GM19240 (cell line): ENCODE measurements at regions not wholly inside any gene's neighbourhood (a gene's known extent, or its start where the extent isn't known, plus 50 kb on each side); places are given as distances from the start of the nearest gene placed in this dataset.

Experiments used
- DNase-seq: peaks from one replicate; pipeline ENCODE4 v3.0.0; 2011; ENCODE audit warnings: low spot score; ENCODE audit not compliant: insufficient read length

DNA sequence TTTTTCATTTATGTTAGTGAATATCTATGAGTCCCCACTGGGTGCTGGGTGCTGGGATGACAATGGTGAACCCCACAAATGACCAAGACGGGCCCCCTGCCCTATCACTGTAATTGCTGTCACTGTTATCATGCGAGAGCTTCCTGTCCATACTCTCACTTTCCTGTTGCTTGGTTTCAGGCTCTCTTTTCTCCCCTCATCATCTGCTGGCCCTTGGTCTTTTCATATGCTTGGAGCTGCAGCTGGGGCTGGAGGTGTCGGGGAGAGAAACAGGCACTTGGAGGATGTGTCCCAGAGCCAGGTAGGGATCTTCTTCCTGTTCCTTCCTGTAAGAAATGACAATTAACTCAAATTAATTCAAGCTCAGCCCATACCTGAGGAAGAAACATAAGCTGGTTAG lies 348.0 kb downstream of the PTPRU start:
- DNase-seq, result no peak

DNA sequence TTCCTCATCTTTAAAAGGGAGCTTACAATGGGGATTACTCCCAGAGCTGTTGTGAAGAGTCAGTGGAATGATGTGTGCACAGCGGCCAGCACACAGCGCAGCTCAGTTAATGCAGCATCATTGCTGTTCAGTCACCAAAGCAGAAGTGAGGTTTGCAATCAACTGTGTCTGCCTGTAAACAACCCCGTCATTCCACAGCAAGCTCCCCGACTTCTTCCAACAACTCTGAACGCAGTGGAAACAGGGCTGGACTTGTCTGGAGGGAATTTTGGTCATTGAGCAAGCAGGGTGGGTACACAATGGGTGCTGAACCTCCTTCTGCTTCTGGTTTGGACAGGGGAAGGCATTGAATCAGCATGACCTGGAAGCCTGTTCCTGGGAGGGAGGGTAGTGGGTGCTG lies 347.4 kb downstream of the PTPRU start:
- DNase-seq, result no peak

DNA sequence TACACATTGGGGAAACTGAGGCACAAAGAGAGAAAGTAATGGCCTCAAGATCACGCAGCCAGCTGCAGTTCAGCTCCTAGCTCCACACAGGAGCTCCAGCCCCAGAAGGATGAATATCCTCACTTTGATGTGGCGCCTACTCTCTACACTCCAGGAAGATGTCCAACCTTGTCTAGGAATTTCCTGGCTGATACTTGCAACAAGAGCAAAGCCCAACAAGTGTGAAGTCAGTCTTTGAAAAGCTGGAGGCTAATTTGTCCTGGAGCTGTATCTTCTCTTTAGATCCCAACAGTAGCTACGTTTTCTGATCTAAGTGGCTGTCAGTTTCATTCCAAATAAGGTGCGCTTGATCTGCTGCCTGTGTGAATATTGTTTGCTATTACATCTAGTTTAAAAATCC lies 344.9 kb downstream of the PTPRU start:
- no peak for DNase-seq

GRCh38 chr1:29579821-29580425 lies 343.6 kb downstream of the PTPRU start:
- no peak for DNase-seq

DNA sequence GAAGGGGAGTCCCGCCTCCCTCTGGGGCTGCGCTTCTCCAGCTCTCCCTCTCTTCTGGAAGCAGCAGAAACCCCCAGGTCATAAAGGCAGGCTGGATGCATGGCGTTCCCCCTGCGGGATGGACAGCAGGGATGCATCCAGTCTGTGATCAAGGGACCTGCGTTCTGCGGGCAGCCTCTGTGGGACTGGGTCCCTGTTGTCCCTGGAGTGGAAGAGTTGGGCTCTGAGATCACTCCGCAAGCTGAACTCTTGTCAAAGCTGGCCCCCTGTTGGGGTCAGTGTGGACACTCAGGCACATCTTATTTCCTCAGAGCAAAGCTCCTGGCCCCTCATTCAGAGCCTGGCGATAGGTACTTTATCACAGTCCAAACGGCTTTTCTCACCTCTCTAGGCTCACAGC lies 341.2 kb downstream of the PTPRU start:
- no peak for DNase-seq

DNA sequence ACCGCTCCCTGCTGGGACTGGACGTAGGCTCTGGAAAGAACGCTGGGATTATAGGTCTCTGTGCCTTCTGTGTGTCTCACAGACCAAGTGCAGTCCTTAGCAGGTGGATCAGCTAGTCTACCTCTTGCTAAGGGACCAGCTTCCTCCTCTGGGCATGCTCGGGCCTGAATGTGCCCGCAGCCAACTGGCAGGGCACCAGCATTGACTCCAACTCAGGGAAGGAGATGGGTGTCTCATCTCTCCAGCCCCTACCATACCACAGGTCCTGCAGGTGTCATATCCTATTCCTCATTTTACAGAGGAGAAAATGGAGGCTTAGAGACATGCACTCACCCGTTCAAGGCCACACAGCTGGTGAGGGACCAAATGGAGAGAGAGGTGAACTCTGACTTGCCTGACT lies 340.2 kb downstream of the PTPRU start:
- DNase-seq, result no peak

- DNase-seq, result no peak
Observed at GRCh38 chr1:29575826-29576225, 339.5 kb downstream of the PTPRU start.

DNA sequence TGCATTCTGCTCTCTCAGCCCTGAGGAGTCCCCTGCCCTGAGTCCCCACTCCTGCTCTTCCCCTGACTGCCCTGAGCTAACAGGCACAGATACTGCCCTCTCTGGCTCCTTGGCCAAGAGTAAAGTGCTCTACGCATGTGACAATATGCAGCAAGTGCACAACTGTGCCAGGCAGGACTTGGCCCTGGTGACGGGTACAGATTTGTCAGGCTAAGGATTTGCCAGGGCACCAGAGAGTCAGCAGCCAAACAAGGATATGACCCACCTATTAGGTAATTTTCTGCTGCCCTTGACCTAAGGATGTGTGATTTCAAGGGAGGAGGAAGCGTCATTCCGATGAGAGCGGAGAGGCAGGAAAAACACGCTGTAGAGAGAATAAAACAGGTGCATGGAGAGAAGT lies 339.0 kb downstream of the PTPRU start:
- no peak for DNase-seq

- DNase-seq, result no peak
Observed at GRCh38 chr1:29574871-29575270, 338.5 kb downstream of the PTPRU start.

- no peak for DNase-seq
Observed at GRCh38 chr1:29569971-29570634, 333.8 kb downstream of the PTPRU start.

- DNase-seq, result no peak
Observed at GRCh38 chr1:29567257-29567656, 330.9 kb downstream of the PTPRU start.

DNA sequence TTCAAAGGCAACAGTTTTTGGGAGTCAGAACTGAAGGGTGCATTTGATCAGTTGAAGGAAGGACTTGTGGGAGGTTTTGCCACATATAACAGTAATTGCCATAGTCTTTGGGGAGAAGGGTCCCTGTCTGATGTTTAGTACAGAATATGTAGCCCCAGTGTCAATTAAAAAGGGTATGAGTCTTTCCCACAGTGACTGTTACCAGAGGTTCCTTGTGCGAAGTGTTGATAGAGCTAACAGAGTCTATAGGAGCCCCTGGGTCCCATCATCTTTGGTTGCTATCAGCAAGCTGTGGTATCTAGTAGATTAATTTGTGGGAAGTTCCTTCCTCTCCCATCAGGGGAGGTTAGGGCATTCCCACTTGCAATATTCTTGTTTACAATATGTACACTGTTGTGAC lies 329.2 kb downstream of the PTPRU start:
- DNase-seq, result no peak

DNA sequence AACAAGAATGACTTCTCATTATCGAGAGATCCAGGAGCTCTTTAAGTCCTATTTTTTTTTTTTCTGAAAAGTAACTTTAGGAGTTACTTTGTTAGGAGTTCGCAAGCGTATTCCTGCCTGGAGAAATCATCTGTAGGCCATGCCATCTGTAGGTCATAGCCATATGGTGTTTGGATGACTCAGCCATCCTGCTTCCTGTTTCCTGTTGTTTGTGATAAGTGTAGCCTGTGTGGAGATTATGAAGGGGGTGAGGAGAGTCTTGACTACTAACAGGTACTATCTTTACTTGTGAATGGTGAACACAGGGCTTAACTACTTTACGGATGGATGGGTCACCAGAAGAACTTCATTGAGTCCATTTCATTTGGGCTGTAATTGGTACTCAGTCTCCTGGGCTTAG lies 327.2 kb downstream of the PTPRU start:
- no peak for DNase-seq

DNA sequence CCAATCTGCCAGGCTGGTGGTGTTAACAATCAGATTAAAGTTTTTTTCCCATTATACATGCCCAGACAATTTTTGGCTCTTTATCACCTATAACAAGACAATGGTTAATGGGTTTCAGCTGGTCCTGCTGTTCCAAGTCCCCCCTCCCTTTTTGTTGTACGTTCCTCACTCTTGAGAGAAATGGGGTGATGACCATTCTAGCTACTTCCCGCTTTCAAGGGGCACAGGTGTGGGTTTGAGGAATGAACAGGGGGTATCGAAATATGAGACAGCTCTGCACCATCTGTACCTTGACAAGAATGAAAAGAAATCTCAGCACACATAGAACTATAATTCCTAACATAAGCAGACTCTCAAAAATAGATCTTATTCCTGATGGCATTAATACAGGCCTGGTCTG lies 326.8 kb downstream of the PTPRU start:
- DNase-seq, result no peak

GRCh38 chr1:29559056-29559455 lies 322.7 kb downstream of the PTPRU start:
- DNase-seq, result no peak

DNA sequence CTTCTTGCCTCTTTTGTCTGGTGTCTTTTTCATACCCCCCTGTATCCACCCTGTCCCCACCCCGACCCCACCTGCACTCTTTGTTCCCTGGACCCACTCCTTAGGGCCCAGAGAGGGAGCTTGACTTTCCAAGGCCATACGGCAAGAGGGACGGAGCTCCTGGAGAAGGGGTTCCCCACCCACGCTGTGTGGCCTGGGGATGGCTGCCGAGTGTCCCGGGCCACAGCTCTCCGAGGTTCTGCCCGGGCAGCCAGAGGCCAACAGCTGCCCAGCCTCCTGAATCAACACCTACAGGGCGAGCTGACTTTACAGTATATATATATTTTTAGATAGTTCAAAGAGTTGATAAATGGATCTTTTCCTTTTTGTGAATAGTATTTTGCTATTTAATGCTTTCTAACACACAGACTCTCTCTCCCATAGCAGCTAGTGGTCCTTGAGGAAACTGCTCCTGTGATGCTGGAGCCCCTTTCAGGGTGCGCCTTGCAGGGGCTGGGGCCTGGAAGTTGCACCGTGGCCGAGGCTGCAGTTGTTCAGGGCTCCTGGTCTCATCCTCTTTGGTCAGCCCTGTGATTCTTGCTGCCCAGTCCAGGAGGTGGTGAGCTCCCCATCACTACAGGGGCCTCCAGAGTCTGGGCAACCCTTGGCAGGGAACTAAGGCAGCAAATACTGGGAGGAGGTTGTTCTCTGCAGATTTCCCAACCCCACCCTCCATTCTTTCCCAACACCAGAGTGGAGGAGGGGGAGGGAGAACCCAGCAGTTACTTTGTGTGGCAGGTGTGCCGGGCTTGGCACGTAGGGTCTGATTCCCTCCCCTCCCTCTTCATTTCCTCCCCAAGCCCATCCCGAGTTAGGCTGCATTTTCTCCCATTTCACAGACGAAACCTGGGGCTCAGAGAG lies 321.6 kb downstream of the PTPRU start:
- DNase-seq, result no peak

- DNase-seq, result no peak
Observed at GRCh38 chr1:29557066-29557465, 320.7 kb downstream of the PTPRU start.

DNA sequence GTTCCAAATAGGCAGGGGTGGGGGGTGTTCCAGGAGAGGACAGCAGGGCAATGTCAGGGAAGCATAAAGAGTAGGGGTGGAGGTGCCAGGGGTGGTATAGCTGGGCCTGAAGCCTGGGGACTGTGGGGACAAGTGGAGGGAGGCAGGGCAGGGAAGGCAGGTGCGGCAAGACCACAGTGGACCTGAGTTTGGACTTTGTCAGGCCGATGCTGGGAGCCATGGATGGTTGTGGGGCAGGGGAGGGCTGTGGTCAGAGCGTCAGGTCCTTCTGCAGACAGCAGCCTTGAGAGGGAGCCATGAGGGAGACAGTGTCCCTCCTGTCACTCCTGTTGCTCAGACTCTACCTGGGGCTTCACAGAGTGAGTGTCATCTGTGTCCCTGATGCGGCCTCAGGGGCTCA lies 320.3 kb downstream of the PTPRU start:
- no peak for DNase-seq

DNA sequence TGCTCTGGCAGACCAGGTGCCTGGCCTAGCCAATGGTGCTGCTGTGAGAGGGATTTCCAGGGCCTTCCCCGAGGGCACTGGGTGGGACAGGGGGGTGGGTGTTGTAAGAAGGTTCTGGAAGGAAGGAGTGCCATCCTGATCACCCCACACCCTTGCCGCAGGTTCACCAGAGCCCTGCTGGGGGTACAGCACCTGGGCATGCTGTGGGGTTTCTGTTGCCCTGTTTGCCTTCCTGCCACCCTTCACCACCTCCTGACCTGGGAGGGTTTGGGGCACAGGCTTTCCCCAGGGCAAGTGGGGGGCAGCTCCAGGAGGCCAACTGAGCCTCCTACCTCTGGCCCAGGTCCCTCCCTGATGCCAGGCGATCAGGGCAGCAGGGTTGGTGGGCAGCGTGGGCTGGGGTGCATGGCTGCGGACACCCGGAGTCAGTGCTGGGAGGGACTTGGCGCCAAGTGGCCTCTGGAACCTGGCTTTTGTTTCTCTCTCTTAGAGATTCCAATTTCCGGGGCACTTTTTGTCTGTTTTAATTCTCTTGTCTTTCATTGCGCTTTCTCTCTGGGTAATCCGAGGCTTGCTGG lies 318.8 kb downstream of the PTPRU start:
- DNase-seq, result no peak

- no peak for DNase-seq
Observed at GRCh38 chr1:29554208-29554778, 318.0 kb downstream of the PTPRU start.

DNA sequence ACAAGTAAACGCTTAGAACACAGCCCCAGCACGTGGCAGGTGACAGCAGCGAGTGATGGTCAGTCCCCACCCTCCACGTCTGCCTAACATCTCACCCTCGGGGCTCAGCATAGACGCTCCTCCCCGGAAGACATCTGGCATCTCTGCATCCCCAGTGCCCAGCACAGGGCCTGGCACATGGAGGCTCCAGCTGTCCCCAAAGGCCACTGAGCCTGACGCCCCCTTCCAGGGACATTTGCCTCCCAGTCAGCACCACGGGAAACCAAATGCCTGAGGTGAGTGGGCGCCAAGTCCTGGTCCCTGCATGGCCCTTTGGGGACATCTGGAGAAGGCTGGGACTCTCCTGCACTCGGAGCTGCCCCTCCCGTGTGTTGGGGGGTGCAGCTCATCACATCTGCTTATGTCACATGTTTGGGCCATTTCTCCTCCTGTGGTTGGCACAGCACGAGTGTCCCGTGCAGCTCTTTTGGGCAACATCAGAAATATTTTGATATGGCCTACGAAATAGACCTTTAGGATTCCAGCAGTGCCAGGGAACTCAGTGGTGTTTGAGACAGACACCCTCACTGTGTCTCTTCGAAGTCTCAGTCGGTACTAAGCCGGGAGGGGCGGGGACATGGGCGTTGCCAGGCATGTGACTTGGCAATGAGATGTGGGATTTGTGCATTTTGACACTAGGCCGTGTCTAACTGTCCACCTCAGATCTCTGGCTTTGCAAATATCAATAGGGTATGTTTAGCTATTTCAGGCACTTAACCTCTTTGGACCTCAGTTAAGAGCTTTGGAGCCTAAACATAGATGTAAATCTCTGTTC lies 315.0 kb downstream of the PTPRU start:
- no peak for DNase-seq
